ENCODE measurements at regions not wholly inside any gene's neighbourhood (a gene's known extent, or its start where the extent isn't known, plus 50 kb on each side); places are given as distances from the start of the nearest gene placed in this dataset.
A peak's percentile ranks its signal among the peaks of the same experiment; 100 is the strongest.

DNA sequence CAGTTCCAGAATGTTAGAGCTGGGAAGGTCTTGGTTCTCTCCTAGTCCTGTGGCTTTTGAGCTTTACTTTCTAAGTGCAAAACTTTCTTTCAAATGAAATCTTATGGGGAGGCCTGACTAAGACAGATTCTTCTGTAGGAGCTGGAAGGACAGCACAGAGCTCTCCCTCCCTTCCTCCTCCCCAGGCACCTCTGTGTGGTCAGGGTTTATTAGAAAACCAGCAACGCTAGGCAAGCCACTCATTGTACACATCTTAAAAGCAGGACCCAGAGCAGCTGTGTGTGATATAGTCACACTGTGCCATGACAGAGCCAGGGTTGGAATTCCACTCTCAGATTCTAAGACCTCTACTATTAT lies 241.1 kb upstream of the RAB4A start:
- DNase-seq (ENCODE audit: low spot score): peak; percentile 19

DNA sequence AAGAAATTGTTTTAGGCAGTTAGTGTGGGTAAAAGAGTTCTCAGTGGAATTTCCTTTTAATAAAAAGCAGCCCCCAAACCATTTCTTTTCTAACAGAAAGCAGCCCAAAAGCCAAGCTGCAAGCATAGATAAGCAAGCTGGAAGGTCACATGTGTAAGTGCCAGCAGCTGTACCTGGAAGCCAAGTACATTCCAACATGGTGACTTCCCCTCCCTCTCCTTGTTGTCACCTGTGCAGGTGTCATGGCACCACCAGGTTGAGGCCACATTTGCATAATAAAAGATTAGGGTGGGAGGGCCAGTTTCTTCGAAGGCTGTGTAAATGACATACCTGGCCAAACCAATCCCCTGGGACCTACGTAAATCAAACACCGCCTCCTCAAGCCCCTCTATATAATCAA lies 240.3 kb upstream of the RAB4A start:
- no peak for DNase-seq (ENCODE audit: low spot score)

GRCh38 chr1:229031061-229031460 lies 239.8 kb upstream of the RAB4A start:
- peak; percentile 47 for DNase-seq (ENCODE audit: low spot score)

GRCh38 chr1:229031481-229032341 lies 239.2 kb upstream of the RAB4A start:
- DNase-seq (ENCODE audit: low spot score): no peak

DNA sequence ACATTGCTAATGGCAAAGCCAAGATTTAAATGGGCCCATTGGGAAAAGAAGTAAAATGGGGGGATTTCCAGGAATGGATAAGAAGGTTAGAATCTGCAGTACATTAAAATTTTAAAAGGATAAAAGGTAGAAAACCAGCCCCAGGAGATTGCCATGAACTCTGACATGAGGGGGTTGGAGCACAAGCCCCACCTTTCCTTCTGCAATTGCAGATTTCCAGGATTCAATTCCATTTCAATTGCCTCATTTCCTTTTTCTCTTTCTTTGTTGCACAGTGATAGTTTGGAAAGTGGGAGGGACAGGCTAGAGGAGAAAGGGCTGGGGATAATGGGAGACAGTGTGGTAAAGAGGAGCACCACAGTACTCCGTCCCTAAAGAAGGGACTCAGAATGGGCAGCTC lies 238.5 kb upstream of the RAB4A start:
- DNase-seq (ENCODE audit: low spot score): peak; percentile 35

- DNase-seq (ENCODE audit: low spot score): no peak
Measured at GRCh38 chr1:229033480-229033879, 237.4 kb upstream of the RAB4A start.

DNA sequence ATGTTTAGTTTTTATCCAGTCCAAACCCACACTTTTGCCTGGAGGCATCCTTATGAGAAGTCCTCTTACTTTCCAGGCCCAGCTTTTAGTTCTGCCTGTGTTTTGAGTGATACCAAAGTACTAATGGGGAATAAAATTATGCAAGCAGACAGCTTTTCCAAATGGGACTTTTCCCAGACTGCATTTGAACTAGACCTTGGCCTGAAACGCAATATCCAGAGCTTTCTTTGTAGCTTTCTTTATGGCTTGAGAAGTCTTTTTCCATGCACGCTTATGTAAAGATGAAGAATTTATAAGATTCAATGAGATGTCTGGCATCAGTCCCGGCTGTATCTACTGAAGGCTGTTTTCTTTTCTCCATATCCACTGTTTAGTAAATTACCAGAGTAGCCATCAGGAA lies 236.6 kb upstream of the RAB4A start:
- DNase-seq (ENCODE audit: low spot score): peak; percentile 89

GRCh38 chr1:229035054-229035747 lies 235.7 kb upstream of the RAB4A start:
- DNase-seq (ENCODE audit: low spot score): no peak

GRCh38 chr1:229035748-229036082 lies 235.2 kb upstream of the RAB4A start:
- no peak for DNase-seq (ENCODE audit: low spot score)

GRCh38 chr1:229037806-229038405 lies 233.0 kb upstream of the RAB4A start:
- peak; percentile 81 for DNase-seq (ENCODE audit: low spot score)

DNA sequence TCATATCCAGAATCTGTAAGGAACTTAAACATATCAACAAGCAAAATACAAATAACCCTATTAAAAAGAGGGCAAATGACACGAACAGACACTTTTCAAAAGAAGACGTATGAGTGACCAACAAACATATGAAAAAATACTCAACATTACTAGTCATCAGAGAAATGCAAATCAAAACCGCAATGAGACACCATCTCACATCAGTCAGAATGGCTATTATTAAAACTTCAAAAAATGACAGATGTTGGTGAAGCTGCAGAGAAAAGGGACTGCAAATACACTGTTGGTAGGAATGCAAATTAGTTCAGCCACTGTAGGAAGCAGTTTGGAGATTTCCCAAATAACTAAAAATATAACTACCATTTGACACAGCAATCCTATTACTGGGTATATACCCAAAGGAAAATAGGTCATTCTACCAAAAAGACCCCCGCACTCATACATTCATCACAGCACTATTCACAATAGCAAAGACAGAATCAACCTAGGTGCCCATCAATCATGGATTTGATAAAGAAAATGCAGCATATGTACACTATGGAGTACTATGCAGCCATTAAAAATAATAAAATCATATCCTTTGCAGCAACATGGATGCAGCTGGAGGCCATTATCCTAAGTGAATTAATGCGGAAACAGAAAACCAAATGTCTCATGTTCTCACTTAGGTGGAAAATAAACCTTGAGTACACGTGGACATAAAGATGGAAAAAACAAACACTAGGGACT lies 230.1 kb upstream of the RAB4A start:
- no peak for DNase-seq (ENCODE audit: low spot score)

DNA sequence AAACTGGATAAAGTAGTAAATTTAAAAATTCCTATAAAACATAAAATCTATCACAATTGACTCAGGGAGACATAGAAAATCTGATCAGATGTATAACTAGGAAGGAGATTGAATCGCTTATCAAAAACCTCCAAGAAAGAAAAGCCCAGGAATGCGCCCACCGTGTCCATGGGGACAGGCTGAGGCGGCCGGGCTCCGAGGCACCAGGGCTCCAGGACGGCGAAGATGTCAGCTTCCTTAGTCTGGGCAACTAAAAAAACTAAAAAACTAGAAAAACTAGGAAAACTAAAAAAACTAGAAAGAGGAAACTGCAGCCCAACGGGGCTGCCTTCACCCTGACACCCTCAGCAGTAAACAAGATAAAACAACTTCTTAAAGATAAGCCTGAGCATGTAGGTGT lies 229.0 kb upstream of the RAB4A start:
- DNase-seq (ENCODE audit: low spot score): no peak

DNA sequence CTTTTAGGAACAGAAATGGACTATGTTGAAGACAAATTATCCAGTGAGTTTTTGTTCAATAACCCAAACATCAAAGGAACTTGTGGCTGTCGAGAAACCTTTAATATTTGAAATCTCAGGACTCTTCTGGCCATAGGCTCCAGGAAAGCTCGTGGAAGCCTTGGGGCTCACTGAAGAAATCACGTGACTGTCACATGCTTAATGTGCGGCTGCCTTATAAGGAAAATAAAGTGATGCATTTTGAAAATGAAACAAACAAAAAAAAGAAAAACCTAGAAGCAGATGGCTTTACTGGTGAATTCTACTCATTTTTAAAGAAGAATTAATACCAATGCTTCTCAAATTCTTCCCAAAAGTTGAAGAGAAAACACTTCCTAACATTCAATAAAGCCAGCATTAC lies 228.4 kb upstream of the RAB4A start:
- DNase-seq (ENCODE audit: low spot score): no peak

DNA sequence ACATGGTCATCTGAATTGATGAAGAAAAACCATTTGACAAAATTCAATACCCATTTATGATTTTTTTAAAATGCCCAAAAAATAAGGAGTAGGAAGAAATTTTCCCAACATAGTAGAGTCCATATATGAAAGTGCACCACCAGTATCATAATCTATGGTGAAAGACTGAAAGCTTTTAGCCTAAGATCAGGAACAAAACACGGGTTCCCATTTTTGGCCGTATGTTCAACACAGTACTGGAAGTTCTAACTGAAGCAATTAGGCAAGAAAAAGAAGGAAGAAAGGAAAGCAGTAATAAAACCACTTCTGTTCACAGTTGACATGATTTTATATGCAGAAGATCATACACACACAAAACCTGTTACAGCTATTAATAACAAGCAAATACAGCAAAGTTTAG lies 227.8 kb upstream of the RAB4A start:
- DNase-seq (ENCODE audit: low spot score): no peak

GRCh38 chr1:229046251-229046853 lies 224.6 kb upstream of the RAB4A start:
- DNase-seq (ENCODE audit: low spot score): no peak

GRCh38 chr1:229047161-229047839 lies 223.6 kb upstream of the RAB4A start:
- no peak for DNase-seq (ENCODE audit: low spot score)

- DNase-seq (ENCODE audit: low spot score): no peak
Measured at GRCh38 chr1:229047840-229048620, 222.9 kb upstream of the RAB4A start.

- DNase-seq (ENCODE audit: low spot score): no peak
Measured at GRCh38 chr1:229048896-229049295, 222.0 kb upstream of the RAB4A start.

GRCh38 chr1:229056046-229056445 lies 214.9 kb upstream of the RAB4A start:
- no peak for DNase-seq (ENCODE audit: low spot score)

- DNase-seq (ENCODE audit: low spot score): no peak
Measured at GRCh38 chr1:229058111-229058561, 212.8 kb upstream of the RAB4A start.
